Astrocyte (in vitro differentiated cells and primary cell): ENCODE measurements at regions not wholly inside any gene's neighbourhood (a gene's known extent, or its start where the extent isn't known, plus 50 kb on each side); places are given as distances from the start of the nearest gene placed in this dataset.

Experiments used
- DNase-seq: peaks from one replicate; pipeline ENCODE4 v3.0.0-alpha.2; 2010; ENCODE audit warnings: low read depth
- FAIRE-seq: peaks from 2 replicates; lab custom pipeline; 2011; peaks lifted over from hg19 to GRCh38; lab: Jason Lieb, UNC
- H2AFZ ChIP-seq: 2 replicates; pipeline ENCODE4 v1.6.0; 2012; ENCODE audit warnings: low read depth, low read length, inconsistent platforms
- H3K27ac ChIP-seq: 2 replicates; pipeline ENCODE4 v1.5.1; 2011; ENCODE audit warnings: low read depth, low read length, inconsistent platforms
- H3K27me3 ChIP-seq: 2 replicates; pipeline ENCODE4 v1.6.0; 2011; ENCODE audit warnings: low read length, inconsistent platforms; ENCODE audit not compliant: insufficient read depth
- H3K36me3 ChIP-seq: 2 replicates; pipeline ENCODE4 v1.5.1; 2011; ENCODE audit warnings: low read length, inconsistent platforms; ENCODE audit not compliant: insufficient read depth
- H3K4me1 ChIP-seq: 2 replicates; pipeline ENCODE4 v1.5.1; 2011; ENCODE audit warnings: low read length, inconsistent platforms; ENCODE audit not compliant: insufficient read depth
- H3K4me2 ChIP-seq: 2 replicates; pipeline ENCODE4 v1.6.0; 2012; ENCODE audit warnings: low read length, inconsistent platforms
- H3K4me3 ChIP-seq: 2 replicates; pipeline ENCODE4 v1.5.1; 2011; ENCODE audit warnings: low read depth, mild to moderate bottlenecking, low read length, inconsistent platforms; ENCODE audit not compliant: insufficient read depth
- H3K79me2 ChIP-seq: 2 replicates; pipeline ENCODE4 v1.6.0; 2012; ENCODE audit warnings: mild to moderate bottlenecking, low read length, inconsistent platforms; ENCODE audit not compliant: insufficient read depth
- H3K9ac ChIP-seq: 2 replicates; pipeline ENCODE4 v1.6.0; 2012; ENCODE audit warnings: mild to moderate bottlenecking, low read length, inconsistent platforms
- H3K9me3 ChIP-seq: 2 replicates; pipeline ENCODE4 v1.5.1; 2012; ENCODE audit warnings: low read depth, mild to moderate bottlenecking, low read length, inconsistent platforms; ENCODE audit not compliant: insufficient read depth
- H4K20me1 ChIP-seq: 2 replicates; pipeline ENCODE4 v1.6.0; 2012; ENCODE audit warnings: low read length, inconsistent platforms; ENCODE audit not compliant: insufficient read depth
- H3K27ac Mint-ChIP-seq: one replicate; pipeline ENCODE4 v1.8.0; 2021; ENCODE audit warnings: mild to moderate bottlenecking, mixed read lengths; ENCODE audit not compliant: unreplicated experiment
- H3K27me3 Mint-ChIP-seq: one replicate; pipeline ENCODE4 v1.8.0; 2021; ENCODE audit warnings: low read depth, mixed read lengths; ENCODE audit not compliant: unreplicated experiment
- H3K36me3 Mint-ChIP-seq: one replicate; pipeline ENCODE4 v1.8.0; 2021; ENCODE audit warnings: low read depth, mixed read lengths; ENCODE audit not compliant: unreplicated experiment
- H3K4me1 Mint-ChIP-seq: one replicate; pipeline ENCODE4 v1.8.0; 2021; ENCODE audit warnings: low read depth, mixed read lengths; ENCODE audit not compliant: unreplicated experiment
- H3K4me3 Mint-ChIP-seq: one replicate; pipeline ENCODE4 v1.8.0; 2021; ENCODE audit warnings: mild to moderate bottlenecking, moderate library complexity, mixed read lengths; ENCODE audit not compliant: unreplicated experiment
- H3K9me3 Mint-ChIP-seq: one replicate; pipeline ENCODE4 v1.8.0; 2021; ENCODE audit warnings: mild to moderate bottlenecking, mixed read lengths; ENCODE audit not compliant: unreplicated experiment
- EZH2 ChIP-seq: IDR thresholded peaks from 2 replicates; pipeline ENCODE4 v1.6.1; 2012; ENCODE audit warnings: mild to moderate bottlenecking, low read length, inconsistent platforms; ENCODE audit not compliant: insufficient read depth
- TF ChIP-seq, protein P1 (sequence below): IDR thresholded peaks from 2 replicates; pipeline ENCODE4 v1.5.1; 2011; ENCODE audit warnings: low read depth, mild to moderate bottlenecking, inconsistent platforms, low read length, moderate library complexity; ENCODE audit not compliant: insufficient read depth

DNA sequence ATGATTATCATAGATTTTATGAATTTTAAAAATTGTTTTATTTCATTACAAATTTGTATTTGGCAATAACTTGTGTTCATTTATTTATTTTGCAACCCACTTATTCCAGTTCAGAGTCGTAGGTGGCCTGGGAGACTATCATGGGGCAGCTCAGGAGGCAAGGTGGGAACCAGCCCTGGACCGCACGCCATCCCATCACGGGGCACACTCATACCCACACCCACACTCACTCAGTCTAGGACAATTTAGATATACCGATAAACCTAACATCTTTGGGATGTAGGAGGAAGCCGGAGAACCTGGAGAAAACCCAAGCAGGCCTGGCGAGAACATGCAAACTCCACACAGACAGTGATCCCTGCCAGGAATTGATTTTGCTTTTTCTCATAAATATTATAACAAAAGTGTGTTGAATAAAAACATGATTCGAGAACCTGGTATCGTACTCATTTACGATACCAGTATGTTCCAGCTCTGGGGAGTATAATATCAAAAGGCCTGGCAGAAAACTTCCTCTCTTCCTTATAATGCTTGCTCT, 205.3 kb downstream of the NFKBIZ start:
- H4K20me1 ChIP-seq: no peaks in the 10 kb centered on the region
- H3K9me3 ChIP-seq: no peaks in the 10 kb centered on the region
- Mint-ChIP-seq H3K36me3 (peaks cover 3% of the 10 kb centered on the region), H3K4me3 (no peak overlapping the region), H3K27ac (no peak overlapping the region), H3K4me1 (peaks cover 4% of the 10 kb centered on the region), H3K9me3 (peaks cover 9% of the 10 kb centered on the region), H3K27me3 (no peaks in the 10 kb centered on the region)
- FAIRE-seq (no peak), DNase-seq (no peak)
- H3K4me2 ChIP-seq: no peak overlapping the region
- H3K79me2 ChIP-seq: no peaks in the 10 kb centered on the region
- no peaks in the 10 kb centered on the region for H3K36me3 ChIP-seq
- H3K27me3 ChIP-seq: no peaks in the 10 kb centered on the region
- H3K9ac ChIP-seq: no peak overlapping the region
- no peak overlapping the region for H2AFZ ChIP-seq
- peaks cover 3% of the 10 kb centered on the region for H3K4me1 ChIP-seq
- TF ChIP-seq EZH2: no peak
- TF ChIP-seq, protein P1, sequence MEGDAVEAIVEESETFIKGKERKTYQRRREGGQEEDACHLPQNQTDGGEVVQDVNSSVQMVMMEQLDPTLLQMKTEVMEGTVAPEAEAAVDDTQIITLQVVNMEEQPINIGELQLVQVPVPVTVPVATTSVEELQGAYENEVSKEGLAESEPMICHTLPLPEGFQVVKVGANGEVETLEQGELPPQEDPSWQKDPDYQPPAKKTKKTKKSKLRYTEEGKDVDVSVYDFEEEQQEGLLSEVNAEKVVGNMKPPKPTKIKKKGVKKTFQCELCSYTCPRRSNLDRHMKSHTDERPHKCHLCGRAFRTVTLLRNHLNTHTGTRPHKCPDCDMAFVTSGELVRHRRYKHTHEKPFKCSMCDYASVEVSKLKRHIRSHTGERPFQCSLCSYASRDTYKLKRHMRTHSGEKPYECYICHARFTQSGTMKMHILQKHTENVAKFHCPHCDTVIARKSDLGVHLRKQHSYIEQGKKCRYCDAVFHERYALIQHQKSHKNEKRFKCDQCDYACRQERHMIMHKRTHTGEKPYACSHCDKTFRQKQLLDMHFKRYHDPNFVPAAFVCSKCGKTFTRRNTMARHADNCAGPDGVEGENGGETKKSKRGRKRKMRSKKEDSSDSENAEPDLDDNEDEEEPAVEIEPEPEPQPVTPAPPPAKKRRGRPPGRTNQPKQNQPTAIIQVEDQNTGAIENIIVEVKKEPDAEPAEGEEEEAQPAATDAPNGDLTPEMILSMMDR: no peak
- H3K27ac ChIP-seq: no peak overlapping the region
- no peak overlapping the region for H3K4me3 ChIP-seq

GRCh38 chr3:102057781-102058421, 208.6 kb downstream of the NFKBIZ start:
- Histone ChIP-seq H2AFZ (no peak overlapping the region), H3K4me2 (no peak overlapping the region), H3K79me2 (no peaks in the 10 kb centered on the region), H3K4me3 (no peak overlapping the region), H3K9me3 (no peaks in the 10 kb centered on the region), H3K4me1 (peaks cover 3% of the 10 kb centered on the region), H4K20me1 (no peaks in the 10 kb centered on the region), H3K27me3 (no peaks in the 10 kb centered on the region), H3K36me3 (no peaks in the 10 kb centered on the region), H3K27ac (no peak overlapping the region), H3K9ac (no peak overlapping the region)
- no peaks in the 10 kb centered on the region for H3K27me3 Mint-ChIP-seq
- FAIRE-seq (no peak), DNase-seq (no peak)
- peaks cover 8% of the 10 kb centered on the region for H3K4me1 Mint-ChIP-seq
- no peak overlapping the region for H3K4me3 Mint-ChIP-seq
- peaks cover 3% of the 10 kb centered on the region for H3K9me3 Mint-ChIP-seq
- no peak for TF ChIP-seq EZH2
- TF ChIP-seq, protein P1: no peak
- H3K36me3 Mint-ChIP-seq: no peaks in the 10 kb centered on the region
- H3K27ac Mint-ChIP-seq: no peak overlapping the region
